HG03139 (cell line): ENCODE measurements at regions not wholly inside any gene's neighbourhood (a gene's known extent, or its start where the extent isn't known, plus 50 kb on each side); places are given as distances from the start of the nearest gene placed in this dataset.

ENCODE experiments used
- ATAC-seq: cut with Tn5 transposase; IDR thresholded peaks from one replicate; pipeline ENCODE4 v1.9.1; 2021; ENCODE audit not compliant: unreplicated experiment

GRCh38 chr13:108435393-108436149 lies 166.1 kb downstream of the TNFSF13B start:
- no peak for ATAC-seq

- ATAC-seq = no peak
Measured at GRCh38 chr13:108437496-108437895, 168.0 kb downstream of the TNFSF13B start.

GRCh38 chr13:108439556-108439955 lies 170.0 kb downstream of the TNFSF13B start:
- no peak for ATAC-seq

- no peak for ATAC-seq
Measured at GRCh38 chr13:108444448-108444847, 174.9 kb downstream of the TNFSF13B start.

- no peak for ATAC-seq
Measured at GRCh38 chr13:108448891-108449290, 179.4 kb downstream of the TNFSF13B start.

- ATAC-seq = no peak
Measured at GRCh38 chr13:108451121-108451520, 178.3 kb upstream of the MYO16 start.

- no peak for ATAC-seq
Measured at GRCh38 chr13:108455320-108455719, 174.1 kb upstream of the MYO16 start.

- ATAC-seq = no peak
Measured at GRCh38 chr13:108460043-108460442, 169.4 kb upstream of the MYO16 start.

- no peak for ATAC-seq
Measured at GRCh38 chr13:108460746-108461145, 168.7 kb upstream of the MYO16 start.

- no peak for ATAC-seq
Measured at GRCh38 chr13:108463340-108463739, 166.1 kb upstream of the MYO16 start.

GRCh38 chr13:108470921-108471320 lies 158.5 kb upstream of the MYO16 start:
- no peak for ATAC-seq

GRCh38 chr13:108475181-108475580 lies 154.2 kb upstream of the MYO16 start:
- no peak for ATAC-seq

GRCh38 chr13:108477376-108477775 lies 152.0 kb upstream of the MYO16 start:
- ATAC-seq = no peak

GRCh38 chr13:108478179-108478578 lies 151.2 kb upstream of the MYO16 start:
- no peak for ATAC-seq

GRCh38 chr13:108483981-108484380 lies 145.4 kb upstream of the MYO16 start:
- no peak for ATAC-seq

- ATAC-seq = no peak
Measured at GRCh38 chr13:108486096-108486495, 143.3 kb upstream of the MYO16 start.

- no peak for ATAC-seq
Measured at GRCh38 chr13:108494991-108495645, 134.3 kb upstream of the MYO16 start.

GRCh38 chr13:108495646-108496361 lies 133.6 kb upstream of the MYO16 start:
- no peak for ATAC-seq

- ATAC-seq = no peak
Measured at GRCh38 chr13:108496362-108497210, 132.8 kb upstream of the MYO16 start.

- ATAC-seq = no peak
Measured at GRCh38 chr13:108500711-108501110, 128.7 kb upstream of the MYO16 start.

GRCh38 chr13:108508263-108508662 lies 121.1 kb upstream of the MYO16 start:
- ATAC-seq = no peak
